Kidney epithelial cell (primary cell): ENCODE measurements at regions not wholly inside any gene's neighbourhood (a gene's known extent, or its start where the extent isn't known, plus 50 kb on each side); places are given as distances from the start of the nearest gene placed in this dataset.

Experiments used
- DNase-seq: peaks from one replicate; pipeline ENCODE4 v3.0.0-alpha.2; 2010; ENCODE audit warnings: low read depth
- H3K27me3 ChIP-seq: 2 replicates; pipeline ENCODE4 v1.6.0; 2011; ENCODE audit warnings: low read length; ENCODE audit not compliant: control insufficient read depth, insufficient read depth
- H3K36me3 ChIP-seq: 2 replicates; pipeline ENCODE4 v1.5.1; 2011; ENCODE audit warnings: low read length; ENCODE audit not compliant: control insufficient read depth, insufficient read depth
- H3K4me3 ChIP-seq: 2 replicates; pipeline ENCODE4 v1.5.1; 2011; ENCODE audit warnings: low read depth, mild to moderate bottlenecking, control low read depth, low read length
- TF ChIP-seq, protein P1 (sequence below): IDR thresholded peaks from 2 replicates; pipeline ENCODE4 v1.5.1; 2011; ENCODE audit warnings: mild to moderate bottlenecking, moderate library complexity, low read length, control low read depth, inconsistent platforms; ENCODE audit not compliant: insufficient read depth, poor library complexity, severe bottlenecking

DNA sequence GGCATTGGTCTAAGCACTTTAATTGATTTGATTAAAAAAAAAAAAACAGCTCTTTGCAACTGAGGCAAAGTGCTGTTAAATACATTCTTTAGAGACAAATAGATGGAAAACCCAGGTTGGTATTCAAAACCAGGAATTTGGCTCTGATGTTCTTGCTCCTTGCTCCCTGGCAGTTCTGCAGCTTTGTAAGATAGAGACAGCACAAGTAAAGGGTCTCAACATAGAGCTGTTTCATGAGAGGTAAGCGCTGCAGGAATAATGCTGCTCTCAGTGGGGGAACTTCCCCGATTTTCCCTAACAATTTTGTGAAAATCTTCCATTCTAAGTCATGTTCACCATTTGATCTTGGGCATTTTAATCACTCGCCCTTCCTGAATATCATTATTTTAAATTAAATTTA is 479.5 kb upstream of the HS3ST1 start:
- Histone ChIP-seq H3K27me3 (no peaks in the 10 kb centered on the region), H3K36me3 (no peaks in the 10 kb centered on the region), H3K4me3 (no peak overlapping the region)
- TF ChIP-seq, protein P1, sequence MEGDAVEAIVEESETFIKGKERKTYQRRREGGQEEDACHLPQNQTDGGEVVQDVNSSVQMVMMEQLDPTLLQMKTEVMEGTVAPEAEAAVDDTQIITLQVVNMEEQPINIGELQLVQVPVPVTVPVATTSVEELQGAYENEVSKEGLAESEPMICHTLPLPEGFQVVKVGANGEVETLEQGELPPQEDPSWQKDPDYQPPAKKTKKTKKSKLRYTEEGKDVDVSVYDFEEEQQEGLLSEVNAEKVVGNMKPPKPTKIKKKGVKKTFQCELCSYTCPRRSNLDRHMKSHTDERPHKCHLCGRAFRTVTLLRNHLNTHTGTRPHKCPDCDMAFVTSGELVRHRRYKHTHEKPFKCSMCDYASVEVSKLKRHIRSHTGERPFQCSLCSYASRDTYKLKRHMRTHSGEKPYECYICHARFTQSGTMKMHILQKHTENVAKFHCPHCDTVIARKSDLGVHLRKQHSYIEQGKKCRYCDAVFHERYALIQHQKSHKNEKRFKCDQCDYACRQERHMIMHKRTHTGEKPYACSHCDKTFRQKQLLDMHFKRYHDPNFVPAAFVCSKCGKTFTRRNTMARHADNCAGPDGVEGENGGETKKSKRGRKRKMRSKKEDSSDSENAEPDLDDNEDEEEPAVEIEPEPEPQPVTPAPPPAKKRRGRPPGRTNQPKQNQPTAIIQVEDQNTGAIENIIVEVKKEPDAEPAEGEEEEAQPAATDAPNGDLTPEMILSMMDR = no peak
- no peak for DNase-seq

DNA sequence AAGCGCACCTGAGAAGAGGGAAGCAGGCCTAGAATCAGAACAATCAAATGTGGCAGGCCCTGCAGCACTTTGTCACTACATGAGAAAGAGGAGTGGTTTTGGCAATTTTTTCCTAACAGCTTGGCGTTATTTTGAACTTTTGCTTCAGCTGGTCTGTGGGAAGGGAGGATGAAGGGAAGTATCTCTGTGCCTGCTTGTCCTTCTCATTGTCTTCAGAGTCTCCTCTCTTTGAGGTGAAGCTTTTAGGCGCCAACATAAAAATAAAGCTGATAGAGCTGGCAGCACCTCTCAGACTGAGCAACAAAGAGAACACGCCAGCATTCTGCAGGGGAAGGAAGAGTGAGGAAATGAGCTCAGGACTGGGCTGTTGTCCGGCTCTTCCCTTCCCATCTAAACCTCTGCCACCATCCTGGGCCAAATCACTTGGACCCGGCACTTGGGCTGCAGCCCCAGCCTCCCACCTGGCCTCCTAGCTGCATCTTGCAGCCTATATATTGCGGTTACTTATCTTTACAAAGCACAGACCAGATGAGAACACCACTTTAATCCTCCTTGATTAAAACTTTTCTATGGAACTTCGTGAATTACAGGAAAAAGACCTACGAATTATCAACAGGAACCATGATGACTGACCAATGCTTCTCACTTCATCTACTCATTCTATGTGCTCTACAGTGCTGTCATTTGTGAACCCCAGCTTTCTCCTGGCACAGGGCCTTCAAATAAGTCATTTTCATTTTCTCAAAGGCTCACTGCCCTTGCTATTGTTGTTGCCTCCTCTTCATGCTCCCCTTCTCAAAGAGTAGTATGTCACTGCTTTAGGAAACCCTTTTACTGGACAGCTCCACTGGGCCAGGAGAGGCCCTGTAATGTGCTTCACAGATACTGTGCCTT is 476.4 kb upstream of the HS3ST1 start:
- H3K4me3 ChIP-seq = no peak overlapping the region
- H3K27me3 ChIP-seq = no peaks in the 10 kb centered on the region
- no peak for DNase-seq

DNA sequence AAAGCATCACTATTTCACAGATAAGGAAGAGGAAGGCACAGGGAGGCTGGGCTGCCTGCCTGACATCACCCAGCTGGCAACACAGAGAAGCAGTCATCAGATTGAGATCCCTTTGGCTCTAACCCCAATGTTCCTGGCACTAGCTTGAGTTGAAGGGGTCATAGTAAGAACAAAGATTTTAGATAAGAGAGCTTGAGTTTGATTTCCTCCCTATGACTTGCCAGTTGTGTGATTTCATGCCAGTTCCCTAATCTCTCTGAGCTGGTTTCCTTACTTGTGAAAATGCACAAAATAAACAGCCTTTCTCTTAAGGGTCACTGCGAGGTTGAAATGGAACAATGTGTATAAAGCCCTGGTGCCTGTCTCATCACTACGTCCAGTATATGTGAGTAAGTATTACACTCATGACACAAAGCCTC is 475.4 kb upstream of the HS3ST1 start:
- TF ChIP-seq, protein P1 = no peak
- Histone ChIP-seq H3K36me3 (no peaks in the 10 kb centered on the region), H3K4me3 (no peak overlapping the region), H3K27me3 (no peaks in the 10 kb centered on the region)
- no peak for DNase-seq

More for the DNA sequence above, 476.4 kb upstream of the HS3ST1 start:
- TF ChIP-seq, protein P1 = no peak
- H3K36me3 ChIP-seq = no peaks in the 10 kb centered on the region

DNA sequence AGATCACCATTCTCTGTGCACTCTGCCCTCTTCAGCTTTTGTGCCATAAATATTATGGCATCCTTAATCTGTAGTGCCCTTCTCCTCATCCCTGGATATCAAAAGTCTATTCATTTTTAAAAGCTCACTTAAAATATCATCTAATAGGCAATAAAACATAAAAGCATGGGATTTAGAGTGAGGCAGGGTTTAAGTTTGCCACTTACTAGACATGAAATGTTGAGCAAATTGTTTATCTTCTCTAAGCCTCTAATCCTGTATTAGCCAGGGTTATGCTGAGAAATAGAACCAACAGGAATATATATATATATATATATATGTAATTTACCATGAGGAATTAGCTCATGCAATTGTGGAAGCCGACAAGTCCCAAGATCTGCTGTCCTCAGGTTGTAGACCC is 472.4 kb upstream of the HS3ST1 start:
- no peaks in the 10 kb centered on the region for H3K36me3 ChIP-seq
- no peak for DNase-seq
- no peaks in the 10 kb centered on the region for H3K27me3 ChIP-seq
- TF ChIP-seq, protein P1 = no peak
- H3K4me3 ChIP-seq = no peak overlapping the region

DNA sequence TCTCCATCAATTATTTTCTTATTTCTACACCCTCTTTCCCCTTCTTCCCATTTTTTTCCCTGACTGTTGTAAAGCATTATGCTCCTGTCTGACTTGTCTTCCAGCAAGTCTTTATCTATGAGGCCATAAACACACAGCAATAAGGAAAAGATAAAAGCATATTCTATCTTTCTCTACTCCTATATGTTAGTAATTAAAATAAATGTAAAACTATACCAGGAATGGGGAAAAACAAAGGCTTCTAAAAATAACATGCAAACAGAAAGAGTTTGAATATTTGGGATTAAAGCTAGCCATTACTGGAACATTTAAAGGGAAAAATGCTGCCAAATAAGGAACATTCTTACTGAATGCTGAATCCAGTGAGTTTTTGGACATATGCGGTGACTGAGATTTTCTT is 471.7 kb upstream of the HS3ST1 start:
- TF ChIP-seq, protein P1 = no peak
- H3K4me3 ChIP-seq = no peak overlapping the region
- no peaks in the 10 kb centered on the region for H3K27me3 ChIP-seq
- no peak for DNase-seq
- H3K36me3 ChIP-seq = no peaks in the 10 kb centered on the region

DNA sequence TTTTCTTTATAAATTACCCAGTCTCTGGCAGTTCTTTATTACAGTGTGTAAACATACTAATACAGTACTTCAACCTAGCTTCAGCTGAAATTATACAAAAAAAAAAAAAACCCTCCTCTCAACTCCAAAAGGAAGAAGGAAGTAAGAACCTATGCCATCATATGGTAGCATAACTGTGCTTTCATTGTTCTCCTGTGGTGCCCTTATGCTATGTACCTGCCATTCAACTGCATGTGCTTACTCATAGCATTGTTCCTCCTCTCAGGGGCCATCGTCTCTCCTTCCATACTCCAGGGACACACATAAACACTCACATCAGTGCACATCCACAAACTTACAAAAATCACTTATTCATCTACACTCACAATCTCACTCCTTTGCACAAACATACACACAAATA is 470.1 kb upstream of the HS3ST1 start:
- H3K4me3 ChIP-seq = no peak overlapping the region
- TF ChIP-seq, protein P1 = no peak
- no peak for DNase-seq
- no peaks in the 10 kb centered on the region for H3K27me3 ChIP-seq
- H3K36me3 ChIP-seq = no peaks in the 10 kb centered on the region
